ENCODE measurements at regions not wholly inside any gene's neighbourhood (a gene's known extent, or its start where the extent isn't known, plus 50 kb on each side); places are given as distances from the start of the nearest gene placed in this dataset.
"Not testable (repeated sequence)": the region's sequence is repeated elsewhere in the genome, so short reads cannot be mapped to it uniquely, and the experiment has no call there.

- no peak for DNase-seq
These were observed 367.6 kb upstream of the AGA start for GRCh38 chr4:177809791-177810190.

GRCh38 chr4:177810220-177810619, 368.0 kb upstream of the AGA start:
- no peak for DNase-seq

GRCh38 chr4:177818392-177818791, 376.2 kb upstream of the AGA start:
- not testable (repeated sequence) for DNase-seq

GRCh38 chr4:177826973-177827372, 384.7 kb upstream of the AGA start:
- no peak for DNase-seq

GRCh38 chr4:177841258-177841657, 399.0 kb upstream of the AGA start:
- no peak for DNase-seq

GRCh38 chr4:177853229-177853628, 411.0 kb upstream of the AGA start:
- DNase-seq, result no peak

- no peak for DNase-seq
These were observed 413.4 kb upstream of the AGA start for GRCh38 chr4:177855507-177856197.

GRCh38 chr4:177860171-177860570, 417.9 kb upstream of the AGA start:
- DNase-seq, result no peak

- DNase-seq, result no peak
These were observed 419.4 kb upstream of the AGA start for GRCh38 chr4:177861551-177862094.

GRCh38 chr4:177862541-177863176, 420.4 kb upstream of the AGA start:
- no peak for DNase-seq

- DNase-seq, result no peak
These were observed 437.6 kb upstream of the AGA start for GRCh38 chr4:177879851-177880250.

GRCh38 chr4:177895136-177895535, 452.9 kb upstream of the AGA start:
- DNase-seq, result no peak

- no peak for DNase-seq
These were observed 459.5 kb upstream of the AGA start for GRCh38 chr4:177901786-177902185.

GRCh38 chr4:177902386-177902785, 460.1 kb upstream of the AGA start:
- DNase-seq, result no peak

- DNase-seq, result no peak
These were observed 465.6 kb upstream of the AGA start for GRCh38 chr4:177907736-177908424.

- DNase-seq, result no peak
These were observed 479.5 kb upstream of the AGA start for GRCh38 chr4:177921715-177922114.

GRCh38 chr4:177923888-177924287, 481.7 kb upstream of the AGA start:
- DNase-seq, result no peak

- no peak for DNase-seq
These were observed 494.8 kb upstream of the AGA start for GRCh38 chr4:177937041-177937440.

GRCh38 chr4:177938226-177938625, 496.0 kb upstream of the AGA start:
- DNase-seq, result no peak

GRCh38 chr4:177945268-177945667, 503.0 kb upstream of the AGA start:
- DNase-seq, result no peak

- DNase-seq, result no peak
These were observed 505.4 kb upstream of the AGA start for GRCh38 chr4:177947607-177948006.

GRCh38 chr4:177948853-177949252, 506.6 kb upstream of the AGA start:
- DNase-seq, result no peak

GRCh38 chr4:177951026-177951425, 508.8 kb upstream of the AGA start:
- DNase-seq, result no peak

- no peak for DNase-seq
These were observed 510.5 kb upstream of the AGA start for GRCh38 chr4:177952723-177953122.
